HuH-7 (cell line): ENCODE measurements at regions not wholly inside any gene's neighbourhood (a gene's known extent, or its start where the extent isn't known, plus 50 kb on each side); places are given as distances from the start of the nearest gene placed in this dataset.

Source experiments
- DNase-seq: peaks from one replicate; pipeline ENCODE4 v3.0.0; 2011; ENCODE audit warnings: low spot score

GRCh38 chr5:35362772-35363171, 132.5 kb upstream of the PRLR start:
- DNase-seq = no peak

GRCh38 chr5:35360671-35361070, 130.4 kb upstream of the PRLR start:
- no peak for DNase-seq

- no peak for DNase-seq
Measured at GRCh38 chr5:35359859-35360258, 129.6 kb upstream of the PRLR start.

- no peak for DNase-seq
Measured at GRCh38 chr5:35357973-35358372, 127.7 kb upstream of the PRLR start.

- no peak for DNase-seq
Measured at GRCh38 chr5:35356725-35357124, 126.4 kb upstream of the PRLR start.

GRCh38 chr5:35354751-35355150, 124.5 kb upstream of the PRLR start:
- DNase-seq = no peak

- DNase-seq = peak; percentile 34
Measured at GRCh38 chr5:35345222-35345621, 114.9 kb upstream of the PRLR start.

- DNase-seq = no peak
Measured at GRCh38 chr5:35342664-35343063, 112.4 kb upstream of the PRLR start.

GRCh38 chr5:35341189-35341588, 110.9 kb upstream of the PRLR start:
- DNase-seq = no peak

- DNase-seq = no peak
Measured at GRCh38 chr5:35339616-35340100, 109.4 kb upstream of the PRLR start.

GRCh38 chr5:35339006-35339405, 108.7 kb upstream of the PRLR start:
- no peak for DNase-seq

GRCh38 chr5:35338157-35338453, 107.8 kb upstream of the PRLR start:
- DNase-seq = no peak

- DNase-seq = no peak
Measured at GRCh38 chr5:35337340-35338156, 107.3 kb upstream of the PRLR start.

- DNase-seq = no peak
Measured at GRCh38 chr5:35336230-35336629, 105.9 kb upstream of the PRLR start.

GRCh38 chr5:35335752-35336151, 105.5 kb upstream of the PRLR start:
- DNase-seq = no peak

GRCh38 chr5:35333366-35333765, 103.1 kb upstream of the PRLR start:
- DNase-seq = no peak

GRCh38 chr5:35331956-35332950, 102.0 kb upstream of the PRLR start:
- no peak for DNase-seq

GRCh38 chr5:35325836-35326235, 95.5 kb upstream of the PRLR start:
- no peak for DNase-seq

- DNase-seq = no peak
Measured at GRCh38 chr5:35324679-35325078, 94.4 kb upstream of the PRLR start.

GRCh38 chr5:35324201-35324600, 93.9 kb upstream of the PRLR start:
- DNase-seq = no peak

- DNase-seq = no peak
Measured at GRCh38 chr5:35320029-35320428, 89.7 kb upstream of the PRLR start.

- DNase-seq = no peak
Measured at GRCh38 chr5:35319333-35320002, 89.2 kb upstream of the PRLR start.

GRCh38 chr5:35317586-35317985, 87.3 kb upstream of the PRLR start:
- DNase-seq = no peak
